Astrocyte of the cerebellum (primary cell): ENCODE measurements at regions not wholly inside any gene's neighbourhood (a gene's known extent, or its start where the extent isn't known, plus 50 kb on each side); places are given as distances from the start of the nearest gene placed in this dataset.

ENCODE experiments used
- DNase-seq: peaks from one replicate; pipeline ENCODE4 v3.0.0-alpha.2; 2011; ENCODE audit warnings: low read depth
- H3K4me3 ChIP-seq: 2 replicates; pipeline ENCODE4 v1.5.1; 2011; ENCODE audit warnings: mild to moderate bottlenecking, low read depth, low read length, moderate library complexity
- CTCF ChIP-seq: IDR thresholded peaks from 2 replicates; pipeline ENCODE4 v1.5.1; 2012; ENCODE audit warnings: low read length, low read depth, moderate library complexity, mild to moderate bottlenecking; ENCODE audit errors: missing control alignments
- in situ Hi-C: cut with HindIII; loops from 2 replicates; pipeline ENCODE4 v1.10.0; 2017; ENCODE audit warnings: low sequenced_read_pairs

DNA sequence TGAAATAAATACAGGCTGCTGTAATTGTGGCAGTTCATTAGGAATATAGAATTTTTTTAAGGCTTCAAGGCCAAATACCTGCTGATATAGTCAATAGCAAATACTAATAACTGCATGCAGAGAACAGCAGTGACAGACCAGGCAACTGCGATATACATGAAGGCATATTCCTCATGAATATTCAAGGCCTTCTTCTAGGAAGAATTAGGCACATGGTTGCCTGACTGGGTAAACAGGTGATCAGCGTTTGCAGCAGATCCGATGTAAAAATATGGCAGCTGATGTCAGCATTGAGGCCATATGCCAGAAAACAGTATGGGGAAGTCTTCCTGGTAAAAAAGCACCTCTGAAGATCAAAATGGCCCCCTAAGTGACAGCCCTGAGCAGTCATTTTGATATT, 629.7 kb downstream of the UQCRFS1 start:
- in situ Hi-C loops, result no loop called here
- no peak overlapping the region for H3K4me3 ChIP-seq
- TF ChIP-seq CTCF, result no peak
- DNase-seq, result no peak

GRCh38 chr19:28582796-28583195, 630.2 kb downstream of the UQCRFS1 start:
- no peak for TF ChIP-seq CTCF
- DNase-seq, result no peak
- in situ Hi-C loops, result no loop called here
- no peak overlapping the region for H3K4me3 ChIP-seq

GRCh38 chr19:28582344-28582743, 630.6 kb downstream of the UQCRFS1 start:
- H3K4me3 ChIP-seq, result no peak overlapping the region
- no peak for DNase-seq
- in situ Hi-C loops, result no loop called here
- no peak for TF ChIP-seq CTCF

GRCh38 chr19:28581468-28581770, 631.5 kb downstream of the UQCRFS1 start:
- TF ChIP-seq CTCF, result no peak
- no peak overlapping the region for H3K4me3 ChIP-seq
- in situ Hi-C loops, result no loop called here
- DNase-seq, result no peak

DNA sequence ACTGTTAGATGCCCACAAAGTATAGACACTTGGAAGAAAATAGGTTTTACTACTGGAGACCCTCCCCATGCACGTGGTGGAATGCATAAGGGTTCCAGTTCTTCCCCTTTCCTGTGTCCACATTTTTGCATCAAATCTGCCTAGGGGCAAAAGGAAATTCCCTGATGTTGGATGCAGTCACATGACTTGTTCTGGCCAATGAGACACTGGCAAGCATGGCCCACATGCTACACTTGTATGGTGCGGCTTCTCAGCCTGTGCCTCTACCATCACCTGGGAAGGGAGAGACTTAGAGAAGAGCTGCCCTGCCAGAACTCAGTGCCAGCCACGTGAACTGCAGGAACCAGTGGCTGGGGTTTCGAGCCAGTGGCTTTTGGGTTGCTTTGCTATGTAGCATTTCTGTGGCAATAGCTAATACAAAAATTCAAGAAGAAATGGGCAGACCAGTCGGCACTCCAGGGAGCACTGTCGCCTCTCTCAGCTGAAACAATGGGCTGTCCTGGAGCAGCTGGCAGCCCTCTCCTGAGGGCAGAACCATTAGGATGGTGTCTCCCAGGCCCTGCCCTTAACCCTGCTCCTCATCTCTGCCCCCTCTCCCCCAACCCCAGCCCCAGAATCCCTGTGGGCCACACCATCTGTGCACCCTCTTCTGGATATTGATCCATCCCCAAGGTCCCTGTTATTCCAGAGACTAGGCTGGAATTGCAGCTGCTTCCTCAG, 634.0 kb downstream of the UQCRFS1 start:
- in situ Hi-C loops, result no loop called here
- TF ChIP-seq CTCF, result no peak
- no peak for DNase-seq
- no peak overlapping the region for H3K4me3 ChIP-seq

- TF ChIP-seq CTCF, result no peak
- no peak overlapping the region for H3K4me3 ChIP-seq
- no peak for DNase-seq
- in situ Hi-C loops, result no loop called here
Observed at GRCh38 chr19:28578208-28578607, 634.7 kb downstream of the UQCRFS1 start.
